Right lobe of liver (tissue), 4 donors: ENCODE measurements at regions not wholly inside any gene's neighbourhood (a gene's known extent, or its start where the extent isn't known, plus 50 kb on each side); places are given as distances from the start of the nearest gene placed in this dataset.

ENCODE experiments used
- POLR2A ChIP-seq: fragments of 450-650 bp; IDR thresholded peaks from one replicate; pipeline ENCODE4 v1.6.1; 2017; ENCODE audit warnings: antibody characterized with exemption, mild to moderate bottlenecking
- TF ChIP-seq, protein P1 (sequence below), 4 donors: fragments of 200-600 bp in 3 of 4; fragments of 450-650 bp in 1 of 4; IDR thresholded peaks; one replicate each; pipeline versions ENCODE4 v1.5.1 to v1.8.0; 2016 to 2022; ENCODE audit warnings: antibody characterized with exemption in 4 of 4, mild to moderate bottlenecking in 2 of 4
- donor health status: DM: no; HTN: no; CAD: no.
- donor health status: DM: no; HTN: no; CAD: no.
- donor health status: DM: no; HTN: yes; CAD: no.

DNA sequence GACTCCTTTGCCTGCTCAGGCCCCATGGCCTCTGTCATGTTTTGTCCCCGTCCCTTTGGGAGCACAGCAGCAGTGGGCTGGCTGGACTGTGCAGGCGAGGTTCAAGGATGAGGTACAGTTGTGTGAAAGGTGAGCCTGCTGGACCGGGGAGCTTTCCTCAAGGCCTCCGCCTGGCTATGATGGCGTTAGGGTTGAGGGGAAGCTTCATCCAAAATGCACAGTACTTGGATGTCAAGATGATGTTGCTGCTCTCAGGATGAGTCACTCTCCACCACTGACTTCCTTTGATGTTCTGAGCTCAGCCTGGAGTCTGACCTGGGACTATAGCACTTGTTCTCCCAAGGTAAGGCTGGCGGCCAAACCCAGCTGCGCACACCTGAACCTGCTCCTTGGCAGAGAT is 152.7 kb upstream of the SHH start:
- TF ChIP-seq POLR2A = no peak
- TF ChIP-seq, protein P1, sequence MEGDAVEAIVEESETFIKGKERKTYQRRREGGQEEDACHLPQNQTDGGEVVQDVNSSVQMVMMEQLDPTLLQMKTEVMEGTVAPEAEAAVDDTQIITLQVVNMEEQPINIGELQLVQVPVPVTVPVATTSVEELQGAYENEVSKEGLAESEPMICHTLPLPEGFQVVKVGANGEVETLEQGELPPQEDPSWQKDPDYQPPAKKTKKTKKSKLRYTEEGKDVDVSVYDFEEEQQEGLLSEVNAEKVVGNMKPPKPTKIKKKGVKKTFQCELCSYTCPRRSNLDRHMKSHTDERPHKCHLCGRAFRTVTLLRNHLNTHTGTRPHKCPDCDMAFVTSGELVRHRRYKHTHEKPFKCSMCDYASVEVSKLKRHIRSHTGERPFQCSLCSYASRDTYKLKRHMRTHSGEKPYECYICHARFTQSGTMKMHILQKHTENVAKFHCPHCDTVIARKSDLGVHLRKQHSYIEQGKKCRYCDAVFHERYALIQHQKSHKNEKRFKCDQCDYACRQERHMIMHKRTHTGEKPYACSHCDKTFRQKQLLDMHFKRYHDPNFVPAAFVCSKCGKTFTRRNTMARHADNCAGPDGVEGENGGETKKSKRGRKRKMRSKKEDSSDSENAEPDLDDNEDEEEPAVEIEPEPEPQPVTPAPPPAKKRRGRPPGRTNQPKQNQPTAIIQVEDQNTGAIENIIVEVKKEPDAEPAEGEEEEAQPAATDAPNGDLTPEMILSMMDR (IDR thresholded peaks at IDR 0.05) = no peak
